IMR-90 (cell line): ENCODE measurements at regions not wholly inside any gene's neighbourhood (a gene's known extent, or its start where the extent isn't known, plus 50 kb on each side); places are given as distances from the start of the nearest gene placed in this dataset.

Experiments used
- ATAC-seq: fragments of 200-7000 bp; cut with Tn5 transposase; 2 replicates; pipeline ENCODE4 v1.9.1; 2020; ENCODE audit warnings: low read depth, mild to moderate bottlenecking, moderate library complexity
- BruUV-seq: library from RNA; stranded (reverse); fragments of 400-500 nt; replicated peaks from 2 replicates; lab custom pipeline; 2021; lab: Mats Ljungman, UMichigan
- CTCF ChIA-PET: fragments of 300-600 bp; formaldehyde crosslinking; extraction: SDS; loops from one replicate; lab custom pipeline; 2021; ENCODE audit warnings: antibody characterized with exemption; lab: Yijun Ruan, JAX
- POLR2A ChIA-PET: fragments of 300-600 bp; sonication (Branson Sonifier 250); formaldehyde crosslinking; loops from one replicate; lab custom pipeline; 2022; ENCODE audit warnings: antibody characterized with exemption; ENCODE audit not compliant: unreplicated experiment; lab: Charles Lee
- DNase-seq: peaks from one replicate; pipeline ENCODE4 v3.0.0; 2013
- H2AFZ ChIP-seq: replicated peaks from 2 replicates; pipeline ENCODE3; 2013; ENCODE audit warnings: low read length, mild to moderate bottlenecking; ENCODE audit not compliant: poor library complexity
- H2AK5ac ChIP-seq: 2 replicates; pipeline ENCODE4 v1.6.1; 2013; ENCODE audit warnings: low read depth, low read length, inconsistent platforms
- H2AK9ac ChIP-seq: replicated peaks from 2 replicates; pipeline ENCODE3; 2013; ENCODE audit warnings: mild to moderate bottlenecking, low read depth, low read length, moderate library complexity; ENCODE audit not compliant: poor library complexity
- H2BK120ac ChIP-seq: 2 replicates; pipeline ENCODE4 v1.6.1; 2013; ENCODE audit warnings: low read depth, low read length, inconsistent platforms
- H2BK15ac ChIP-seq: 3 replicates; pipeline ENCODE4 v1.6.1; 2013; ENCODE audit warnings: low read depth, low read length, inconsistent platforms
- H2BK20ac ChIP-seq: 2 replicates; pipeline ENCODE4 v1.6.1; 2013; ENCODE audit warnings: low read depth, mild to moderate bottlenecking, inconsistent platforms, low read length, moderate library complexity
- H2BK5ac ChIP-seq: 2 replicates; pipeline ENCODE4 v1.6.1; 2013; ENCODE audit warnings: mild to moderate bottlenecking, low read depth, low read length, inconsistent platforms; ENCODE audit not compliant: poor library complexity, severe bottlenecking
- H3K14ac ChIP-seq: replicated peaks from 2 replicates; pipeline ENCODE4 v1.6.1; 2013; ENCODE audit warnings: low read depth, low read length, inconsistent platforms
- H3K18ac ChIP-seq: 2 replicates; pipeline ENCODE4 v1.6.1; 2013; ENCODE audit warnings: low read depth, low read length, control low read depth
- H3K23ac ChIP-seq: 2 replicates; pipeline ENCODE4 v1.6.1; 2013; ENCODE audit warnings: low read depth, low read length, inconsistent platforms
- H3K27ac ChIP-seq: 2 replicates; pipeline ENCODE4 v1.5.1; 2013; ENCODE audit warnings: mild to moderate bottlenecking, control low read depth, low read length; ENCODE audit not compliant: insufficient read depth
- H3K27me3 ChIP-seq: 2 replicates; pipeline ENCODE4 v1.6.1; 2013; ENCODE audit warnings: low read length; ENCODE audit not compliant: control insufficient read depth, insufficient read depth
- H3K36me3 ChIP-seq: 2 replicates; pipeline ENCODE4 v1.6.1; 2013; ENCODE audit warnings: low read length, mixed read lengths; ENCODE audit not compliant: control insufficient read depth, insufficient read depth
- H3K4ac ChIP-seq: 2 replicates; pipeline ENCODE4 v1.6.1; 2013; ENCODE audit warnings: low read depth, low read length, inconsistent platforms
- H3K4me1 ChIP-seq: 2 replicates; pipeline ENCODE4 v1.6.1; 2013; ENCODE audit warnings: low read length, mixed read lengths; ENCODE audit not compliant: control insufficient read depth, insufficient read depth
- H3K4me2 ChIP-seq: 2 replicates; pipeline ENCODE4 v1.6.1; 2013; ENCODE audit warnings: low read depth, mild to moderate bottlenecking, control low read depth, low read length, moderate library complexity
- H3K4me3 ChIP-seq: 2 replicates; pipeline ENCODE4 v1.5.1; 2013; ENCODE audit warnings: low read depth, mild to moderate bottlenecking, control low read depth, low read length, moderate library complexity; ENCODE audit not compliant: insufficient read depth
- H3K56ac ChIP-seq: 2 replicates; pipeline ENCODE4 v1.6.1; 2013; ENCODE audit warnings: low read length, inconsistent platforms; ENCODE audit not compliant: insufficient read depth; ENCODE audit errors: extremely low read depth
- H3K79me1 ChIP-seq, 2 experiments: 2 replicates each; pipeline ENCODE4 v1.6.1; 2013; ENCODE audit warnings: low read length in 2 of 2, inconsistent platforms in 1 of 2, low read depth in 1 of 2
- H3K9ac ChIP-seq: 2 replicates; pipeline ENCODE4 v1.6.1; 2013; ENCODE audit warnings: low read depth, low read length, control low read depth
- H3K9me1 ChIP-seq: 2 replicates; pipeline ENCODE4 v1.6.1; 2013; ENCODE audit warnings: low read length, inconsistent platforms; ENCODE audit not compliant: insufficient read depth
- H3K9me3 ChIP-seq: 2 replicates; pipeline ENCODE4 v1.6.1; 2013; ENCODE audit warnings: low read length; ENCODE audit not compliant: control insufficient read depth, insufficient read depth
- H4K20me1 ChIP-seq: 2 replicates; pipeline ENCODE4 v1.6.1; 2013; ENCODE audit warnings: low read length, inconsistent platforms; ENCODE audit not compliant: insufficient read depth
- H4K5ac ChIP-seq: 2 replicates; pipeline ENCODE4 v1.6.1; 2013; ENCODE audit warnings: mild to moderate bottlenecking, low read depth, low read length, control low read depth
- H4K8ac ChIP-seq, 2 experiments: 2 replicates each; pipeline ENCODE4 v1.6.1; 2013; ENCODE audit warnings: low read depth in 2 of 2, low read length in 2 of 2, control low read depth in 1 of 2, inconsistent platforms in 1 of 2
- H4K91ac ChIP-seq: 2 replicates; pipeline ENCODE4 v1.6.1; 2013; ENCODE audit warnings: low read depth, low read length, inconsistent platforms; ENCODE audit not compliant: insufficient read depth
- BHLHE40 ChIP-seq: fragments of 150-350 bp; IDR thresholded peaks from 2 replicates; pipeline ENCODE4 v1.6.1; 2016; ENCODE audit warnings: mild to moderate bottlenecking, low read depth, low read length
- CEBPB ChIP-seq: IDR thresholded peaks from 2 replicates; pipeline ENCODE4 v1.6.1; 2012; ENCODE audit warnings: low read depth, low read length, improper control_type of control experiment
- CHD1 ChIP-seq: IDR thresholded peaks from 2 replicates; pipeline ENCODE4 v1.6.1; 2012; ENCODE audit warnings: low read depth, low read length, improper control_type of control experiment
- CTCF ChIP-seq: conservative IDR thresholded peaks from 2 replicates; pipeline ENCODE4 v1.5.1; 2012; ENCODE audit warnings: mild to moderate bottlenecking, low read depth, low read length, improper control_type of control experiment
- FOS ChIP-seq: fragments of 150-350 bp; IDR thresholded peaks from 2 replicates; pipeline ENCODE4 v1.6.1; 2016; ENCODE audit warnings: low read depth, low read length
- MAFK ChIP-seq: IDR thresholded peaks from 2 replicates; pipeline ENCODE4 v1.6.1; 2012; ENCODE audit warnings: low read depth, low read length, improper control_type of control experiment
- MAZ ChIP-seq: IDR thresholded peaks from 2 replicates; pipeline ENCODE4 v1.6.1; 2012; ENCODE audit warnings: low read depth, mild to moderate bottlenecking, low read length, improper control_type of control experiment, moderate library complexity, borderline replicate concordance
- MXI1 ChIP-seq: IDR thresholded peaks from 2 replicates; pipeline ENCODE4 v1.6.1; 2012; ENCODE audit warnings: low read depth, mild to moderate bottlenecking, low read length, moderate library complexity, borderline replicate concordance
- NFE2L2 ChIP-seq: fragments of 150-350 bp; IDR thresholded peaks from 2 replicates; pipeline ENCODE4 v1.6.1; 2016; ENCODE audit warnings: low read depth, mild to moderate bottlenecking, low read length
- POLR2A ChIP-seq: IDR thresholded peaks from 2 replicates; pipeline ENCODE4 v1.6.1; 2012; ENCODE audit warnings: mild to moderate bottlenecking, low read depth, low read length
- RAD21 ChIP-seq: IDR thresholded peaks from 2 replicates; pipeline ENCODE4 v1.6.1; 2012; ENCODE audit warnings: low read length, improper control_type of control experiment
- RCOR1 ChIP-seq: IDR thresholded peaks from 2 replicates; pipeline ENCODE4 v1.6.1; 2012; ENCODE audit warnings: mild to moderate bottlenecking, low read length, improper control_type of control experiment; ENCODE audit not compliant: insufficient replicate concordance
- RFX5 ChIP-seq: IDR thresholded peaks from 2 replicates; pipeline ENCODE4 v1.8.0; 2012; ENCODE audit warnings: low read depth, mild to moderate bottlenecking, low read length, moderate library complexity
- SMC3 ChIP-seq: fragments of 150-350 bp; IDR thresholded peaks from 2 replicates; pipeline ENCODE4 v1.6.1; 2016; ENCODE audit warnings: low read depth, mild to moderate bottlenecking, antibody characterized with exemption, low read length, moderate library complexity
- WGBS, 2 experiments: methylation state at CpG; one replicate each; pipeline versions ENCODE4 v1.1.5 to v1.1.7; 2013; ENCODE audit warnings: missing lambda C conversion rate in 2 of 2; ENCODE audit not compliant: insufficient read length in 1 of 2; ENCODE audit errors: extremely low coverage in 2 of 2; 5-methylcytosine and 5-hydroxymethylcytosine counted together
- dilution Hi-C: fragments of 300-500 bp; cut with HindIII; formaldehyde crosslinking; loops from one replicate; pipeline ENCODE4 v1.14.3; 2018; ENCODE audit warnings: low sequenced_read_pairs; ENCODE audit not compliant: unreplicated experiment
- in situ Hi-C: fragments of 300-500 bp; cut with MboI; formaldehyde crosslinking; loops from 3 replicates; pipeline ENCODE4 v1.14.3; 2019; ENCODE audit warnings: low sequenced_read_pairs, inconsistent platforms, mixed read lengths
- intact Hi-C: fragments of 100-400 bp; cut with micrococcal nuclease; formaldehyde crosslinking; loops from 2 replicates; pipeline ENCODE4 v1.10.0; 2022
- TF ChIP-seq, protein P1 (sequence below): fragments of 150-350 bp; IDR thresholded peaks from 2 replicates; pipeline ENCODE4 v1.6.1; 2016; ENCODE audit warnings: low read depth, mild to moderate bottlenecking, low read length, moderate library complexity, borderline replicate concordance
- TF ChIP-seq, protein P2 (sequence below): fragments of 150-350 bp; IDR thresholded peaks from 2 replicates; pipeline ENCODE4 v1.6.1; 2017; ENCODE audit warnings: mild to moderate bottlenecking, antibody characterized with exemption, low read length, low read depth

GRCh38 chr3:117016378-117016777 lies 306.8 kb downstream of the TUSC7 start:
- no TSS peak for BruUV-seq
- H3K23ac ChIP-seq = no peak overlapping the region
- CTCF ChIA-PET = no interaction called here
- TF ChIP-seq MXI1 = no peak
- no peak for TF ChIP-seq CTCF
- TF ChIP-seq RAD21 = no peak
- no peak for TF ChIP-seq CEBPB
- no peak for TF ChIP-seq BHLHE40
- no peak for TF ChIP-seq CHD1
- TF ChIP-seq MAFK = no peak
- no peak for TF ChIP-seq NFE2L2
- no peak for TF ChIP-seq POLR2A
- no peak for TF ChIP-seq FOS
- TF ChIP-seq, protein P1, sequence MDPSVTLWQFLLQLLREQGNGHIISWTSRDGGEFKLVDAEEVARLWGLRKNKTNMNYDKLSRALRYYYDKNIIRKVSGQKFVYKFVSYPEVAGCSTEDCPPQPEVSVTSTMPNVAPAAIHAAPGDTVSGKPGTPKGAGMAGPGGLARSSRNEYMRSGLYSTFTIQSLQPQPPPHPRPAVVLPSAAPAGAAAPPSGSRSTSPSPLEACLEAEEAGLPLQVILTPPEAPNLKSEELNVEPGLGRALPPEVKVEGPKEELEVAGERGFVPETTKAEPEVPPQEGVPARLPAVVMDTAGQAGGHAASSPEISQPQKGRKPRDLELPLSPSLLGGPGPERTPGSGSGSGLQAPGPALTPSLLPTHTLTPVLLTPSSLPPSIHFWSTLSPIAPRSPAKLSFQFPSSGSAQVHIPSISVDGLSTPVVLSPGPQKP = no peak
- TF ChIP-seq MAZ = no peak
- no peak for TF ChIP-seq RFX5
- TF ChIP-seq, protein P2, sequence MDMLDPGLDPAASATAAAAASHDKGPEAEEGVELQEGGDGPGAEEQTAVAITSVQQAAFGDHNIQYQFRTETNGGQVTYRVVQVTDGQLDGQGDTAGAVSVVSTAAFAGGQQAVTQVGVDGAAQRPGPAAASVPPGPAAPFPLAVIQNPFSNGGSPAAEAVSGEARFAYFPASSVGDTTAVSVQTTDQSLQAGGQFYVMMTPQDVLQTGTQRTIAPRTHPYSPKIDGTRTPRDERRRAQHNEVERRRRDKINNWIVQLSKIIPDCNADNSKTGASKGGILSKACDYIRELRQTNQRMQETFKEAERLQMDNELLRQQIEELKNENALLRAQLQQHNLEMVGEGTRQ = no peak
- TF ChIP-seq RCOR1 = no peak
- TF ChIP-seq SMC3 = no peak
- H3K27ac ChIP-seq = no peak overlapping the region
- no peak overlapping the region for H4K5ac ChIP-seq
- no peaks in the 10 kb centered on the region for H3K9me3 ChIP-seq
- H2AK5ac ChIP-seq = no peak overlapping the region
- no peaks in the 10 kb centered on the region for H3K79me1 ChIP-seq
- H3K4me1 ChIP-seq = no peaks in the 10 kb centered on the region
- H3K14ac ChIP-seq = no peak overlapping the region
- H2AFZ ChIP-seq = no peak overlapping the region
- H4K8ac ChIP-seq = no peak overlapping the region
- H3K18ac ChIP-seq = no peak overlapping the region
- dilution Hi-C loops (no loop called here), in situ Hi-C loops (loop anchor here (25.0 kb wide), 2 partner anchors 696 to 1621 kb away; no protein-coding TSS in a partner anchor), intact Hi-C loops (loop anchor here (5.0 kb wide), 2 partner anchors 244 to 1801 kb away; no protein-coding TSS in a partner anchor)
- no CpG with 5 or more reads among the region's 2 CpGs for WGBS, 2 experiments
- H3K4me2 ChIP-seq = no peak overlapping the region
- no peak overlapping the region for H2BK15ac ChIP-seq
- no peak overlapping the region for H3K4ac ChIP-seq
- no peaks in the 10 kb centered on the region for H3K36me3 ChIP-seq
- H3K9ac ChIP-seq = no peak overlapping the region
- H2BK5ac ChIP-seq = no peak overlapping the region
- H3K27me3 ChIP-seq = no peaks in the 10 kb centered on the region
- POLR2A ChIA-PET = no interaction called here
- H4K91ac ChIP-seq = no peak overlapping the region
- H2AK9ac ChIP-seq = no peak overlapping the region
- ATAC-seq (no peak), DNase-seq (no peak)
- H2BK120ac ChIP-seq = no peak overlapping the region
- no peak overlapping the region for H3K56ac ChIP-seq
- H3K9me1 ChIP-seq = no peaks in the 10 kb centered on the region
- H4K20me1 ChIP-seq = no peaks in the 10 kb centered on the region
- no peak overlapping the region for H3K4me3 ChIP-seq
- H2BK20ac ChIP-seq = no peak overlapping the region
